ENCODE measurements at regions not wholly inside any gene's neighbourhood (a gene's known extent, or its start where the extent isn't known, plus 50 kb on each side); places are given as distances from the start of the nearest gene placed in this dataset.

DNA sequence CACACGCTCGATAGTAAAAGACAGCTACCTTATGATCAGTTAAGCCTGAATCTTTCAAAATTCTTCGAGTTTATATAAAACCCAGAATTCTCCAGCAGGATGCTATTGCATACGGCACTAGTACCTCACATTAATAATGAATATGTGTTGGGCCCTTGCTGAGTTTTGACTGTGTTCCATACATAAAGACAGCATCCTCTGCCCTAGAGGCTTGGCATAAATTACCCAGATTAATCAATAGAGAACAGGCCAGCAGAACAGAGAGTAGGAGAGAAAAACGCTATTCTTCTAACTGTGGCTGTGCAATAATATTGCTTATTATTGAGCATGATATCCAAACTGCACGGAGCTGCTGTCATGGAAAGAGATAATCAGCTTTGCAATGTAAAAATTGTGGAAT, 194.3 kb downstream of the SOX11 start:
- no peaks in the 10 kb centered on the region for H3K36me3 ChIP-seq (replicated peaks in 1 of 2; ENCODE audit: control insufficient read depth in 1 of 2, insufficient read depth in 2 of 2, low read length in 1 of 2)
- no peak overlapping the region for H3K4me2 ChIP-seq
- H3K27me3 ChIP-seq (ENCODE audit: insufficient read depth), result no peaks in the 10 kb centered on the region
- 38% methylated on average over 6 of the region's 6 CpGs for WGBS (ENCODE audit: low lambda C conversion rate)
- ChIA-PET POLR2A (no interaction called here), CTCF (interaction anchor here (0.8 to 1.5 kb wide), 4 partner anchors 9 to 94 kb away, joined by 3 to 4 read pairs (median 4); no protein-coding TSS in a partner anchor)
- no peaks in the 10 kb centered on the region for H3K9me3 ChIP-seq
- no peak overlapping the region for H2AFZ ChIP-seq (ENCODE audit: low read depth)
- no peaks in the 10 kb centered on the region for H4K20me1 ChIP-seq (ENCODE audit: insufficient read depth)
- H3K9ac ChIP-seq, result no peak overlapping the region
- no peaks in the 10 kb centered on the region for H3K9me2 ChIP-seq
- DNase-seq, result no peak
- TF ChIP-seq, protein P1, sequence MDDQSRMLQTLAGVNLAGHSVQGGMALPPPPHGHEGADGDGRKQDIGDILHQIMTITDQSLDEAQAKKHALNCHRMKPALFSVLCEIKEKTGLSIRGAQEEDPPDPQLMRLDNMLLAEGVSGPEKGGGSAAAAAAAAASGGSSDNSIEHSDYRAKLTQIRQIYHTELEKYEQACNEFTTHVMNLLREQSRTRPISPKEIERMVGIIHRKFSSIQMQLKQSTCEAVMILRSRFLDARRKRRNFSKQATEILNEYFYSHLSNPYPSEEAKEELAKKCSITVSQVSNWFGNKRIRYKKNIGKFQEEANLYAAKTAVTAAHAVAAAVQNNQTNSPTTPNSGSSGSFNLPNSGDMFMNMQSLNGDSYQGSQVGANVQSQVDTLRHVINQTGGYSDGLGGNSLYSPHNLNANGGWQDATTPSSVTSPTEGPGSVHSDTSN (IDR thresholded peaks at IDR 0.05), result no peak
- TF ChIP-seq POLR2AphosphoS5 (IDR thresholded peaks at IDR 0.05; ENCODE audit: low read depth, low read length) (no peak), RXRA (IDR thresholded peaks at IDR 0.05; ENCODE audit: borderline replicate concordance, low read depth) (no peak), EZH2phosphoT487 (IDR thresholded peaks at IDR 0.05; ENCODE audit: borderline replicate concordance, low read depth) (no peak), FOXJ3 (CRISPR knock-in tag; IDR thresholded peaks at IDR 0.05) (no peak), MEF2A (IDR thresholded peaks at IDR 0.05; ENCODE audit: borderline replicate concordance, low read depth) (no peak), EP300 (IDR thresholded peaks at IDR 0.05; ENCODE audit: borderline replicate concordance in 1 of 2, low read depth in 1 of 2, low read length in 1 of 2) (no peak), NFIC (IDR thresholded peaks at IDR 0.05; ENCODE audit: borderline replicate concordance) (no peak), REST (IDR thresholded peaks at IDR 0.05; ENCODE audit: low read depth, low read length) (no peak), GATA2 (CRISPR knock-in tag; IDR thresholded peaks at IDR 0.05) (no peak), YY1 (IDR thresholded peaks at IDR 0.05; ENCODE audit: low read depth) (no peak), GABPA (IDR thresholded peaks at IDR 0.05; ENCODE audit: low read depth) (no peak), IRF3 (IDR thresholded peaks at IDR 0.05; ENCODE audit: low read depth, low read length) (no peak), RFX5 (IDR thresholded peaks at IDR 0.05; ENCODE audit: low read length) (no peak)
- TF ChIP-seq, protein P2, sequence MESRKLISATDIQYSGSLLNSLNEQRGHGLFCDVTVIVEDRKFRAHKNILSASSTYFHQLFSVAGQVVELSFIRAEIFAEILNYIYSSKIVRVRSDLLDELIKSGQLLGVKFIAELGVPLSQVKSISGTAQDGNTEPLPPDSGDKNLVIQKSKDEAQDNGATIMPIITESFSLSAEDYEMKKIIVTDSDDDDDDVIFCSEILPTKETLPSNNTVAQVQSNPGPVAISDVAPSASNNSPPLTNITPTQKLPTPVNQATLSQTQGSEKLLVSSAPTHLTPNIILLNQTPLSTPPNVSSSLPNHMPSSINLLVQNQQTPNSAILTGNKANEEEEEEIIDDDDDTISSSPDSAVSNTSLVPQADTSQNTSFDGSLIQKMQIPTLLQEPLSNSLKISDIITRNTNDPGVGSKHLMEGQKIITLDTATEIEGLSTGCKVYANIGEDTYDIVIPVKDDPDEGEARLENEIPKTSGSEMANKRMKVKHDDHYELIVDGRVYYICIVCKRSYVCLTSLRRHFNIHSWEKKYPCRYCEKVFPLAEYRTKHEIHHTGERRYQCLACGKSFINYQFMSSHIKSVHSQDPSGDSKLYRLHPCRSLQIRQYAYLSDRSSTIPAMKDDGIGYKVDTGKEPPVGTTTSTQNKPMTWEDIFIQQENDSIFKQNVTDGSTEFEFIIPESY (IDR thresholded peaks at IDR 0.05; ENCODE audit: borderline replicate concordance, low read depth), result no peak
- TF ChIP-seq, protein P3, sequence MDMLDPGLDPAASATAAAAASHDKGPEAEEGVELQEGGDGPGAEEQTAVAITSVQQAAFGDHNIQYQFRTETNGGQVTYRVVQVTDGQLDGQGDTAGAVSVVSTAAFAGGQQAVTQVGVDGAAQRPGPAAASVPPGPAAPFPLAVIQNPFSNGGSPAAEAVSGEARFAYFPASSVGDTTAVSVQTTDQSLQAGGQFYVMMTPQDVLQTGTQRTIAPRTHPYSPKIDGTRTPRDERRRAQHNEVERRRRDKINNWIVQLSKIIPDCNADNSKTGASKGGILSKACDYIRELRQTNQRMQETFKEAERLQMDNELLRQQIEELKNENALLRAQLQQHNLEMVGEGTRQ (IDR thresholded peaks at IDR 0.05; ENCODE audit: borderline replicate concordance, low read depth, low read length), result no peak
- TF ChIP-seq, protein P4, sequence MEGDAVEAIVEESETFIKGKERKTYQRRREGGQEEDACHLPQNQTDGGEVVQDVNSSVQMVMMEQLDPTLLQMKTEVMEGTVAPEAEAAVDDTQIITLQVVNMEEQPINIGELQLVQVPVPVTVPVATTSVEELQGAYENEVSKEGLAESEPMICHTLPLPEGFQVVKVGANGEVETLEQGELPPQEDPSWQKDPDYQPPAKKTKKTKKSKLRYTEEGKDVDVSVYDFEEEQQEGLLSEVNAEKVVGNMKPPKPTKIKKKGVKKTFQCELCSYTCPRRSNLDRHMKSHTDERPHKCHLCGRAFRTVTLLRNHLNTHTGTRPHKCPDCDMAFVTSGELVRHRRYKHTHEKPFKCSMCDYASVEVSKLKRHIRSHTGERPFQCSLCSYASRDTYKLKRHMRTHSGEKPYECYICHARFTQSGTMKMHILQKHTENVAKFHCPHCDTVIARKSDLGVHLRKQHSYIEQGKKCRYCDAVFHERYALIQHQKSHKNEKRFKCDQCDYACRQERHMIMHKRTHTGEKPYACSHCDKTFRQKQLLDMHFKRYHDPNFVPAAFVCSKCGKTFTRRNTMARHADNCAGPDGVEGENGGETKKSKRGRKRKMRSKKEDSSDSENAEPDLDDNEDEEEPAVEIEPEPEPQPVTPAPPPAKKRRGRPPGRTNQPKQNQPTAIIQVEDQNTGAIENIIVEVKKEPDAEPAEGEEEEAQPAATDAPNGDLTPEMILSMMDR (IDR thresholded peaks at IDR 0.05), result no peak
- TF ChIP-seq, protein P5, sequence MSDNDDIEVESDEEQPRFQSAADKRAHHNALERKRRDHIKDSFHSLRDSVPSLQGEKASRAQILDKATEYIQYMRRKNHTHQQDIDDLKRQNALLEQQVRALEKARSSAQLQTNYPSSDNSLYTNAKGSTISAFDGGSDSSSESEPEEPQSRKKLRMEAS (IDR thresholded peaks at IDR 0.05; ENCODE audit: low read depth), result no peak
- no peak overlapping the region for H3K4me3 ChIP-seq (ENCODE audit: low read depth in 2 of 2, low read length in 1 of 2)
- no peak overlapping the region for H3K27ac ChIP-seq (ENCODE audit: low read depth in 2 of 2, low read length in 1 of 2)
- no peaks in the 10 kb centered on the region for H3K79me2 ChIP-seq (ENCODE audit: insufficient read depth)
- no peaks in the 10 kb centered on the region for H3F3A ChIP-seq (replicated peaks; ENCODE audit: insufficient read depth)
- H3K4me1 ChIP-seq (ENCODE audit: control insufficient read depth in 1 of 2, insufficient read depth in 2 of 2, low read depth in 1 of 2, low read length in 1 of 2), result no peaks in the 10 kb centered on the region

Data from SK-N-SH (cell line).